CD14-positive monocyte (primary cell): ENCODE measurements at regions not wholly inside any gene's neighbourhood (a gene's known extent, or its start where the extent isn't known, plus 50 kb on each side); places are given as distances from the start of the nearest gene placed in this dataset.

Source experiments
- DNase-seq, 3 donors: peaks; one replicate each; pipeline ENCODE4 v3.0.0-alpha.2; 2011 to 2022
- H2AFZ ChIP-seq: 2 replicates; pipeline ENCODE4 v1.6.0; 2012; ENCODE audit warnings: mild to moderate bottlenecking, low read depth, low read length, inconsistent platforms; ENCODE audit not compliant: insufficient read depth, poor library complexity, severe bottlenecking
- H3K27ac ChIP-seq, 2 donors: 1 replicate in 1 of 2; 2 replicates in 1 of 2; pipeline ENCODE4 v1.5.1; 2012 to 2013; ENCODE audit warnings: low read length in 2 of 2, control low read depth in 1 of 2, inconsistent platforms in 1 of 2, low read depth in 1 of 2, mild to moderate bottlenecking in 1 of 2
- H3K27me3 ChIP-seq, 2 donors: one replicate each; pipeline versions ENCODE4 v1.6.0 to v1.6.1; 2011 to 2013; ENCODE audit warnings: low read length in 2 of 2; ENCODE audit not compliant: control insufficient read depth in 2 of 2, insufficient read depth in 2 of 2
- H3K36me3 ChIP-seq, 2 donors: replicated peaks in 1 of 2; 1 replicate in 1 of 2; 2 replicates in 1 of 2; pipeline versions ENCODE4 v1.5.1 to v1.6.1; 2012 to 2013; ENCODE audit warnings: low read length in 2 of 2, control low read depth in 1 of 2, inconsistent platforms in 1 of 2, mild to moderate bottlenecking in 1 of 2; ENCODE audit not compliant: insufficient read depth in 2 of 2, control insufficient read depth in 1 of 2
- H3K4me1 ChIP-seq, 2 donors: 1 replicate in 1 of 2; 2 replicates in 1 of 2; pipeline versions ENCODE4 v1.5.1 to v1.6.1; 2012 to 2013; ENCODE audit warnings: low read length in 2 of 2, control low read depth in 1 of 2, inconsistent platforms in 1 of 2, mild to moderate bottlenecking in 1 of 2, moderate library complexity in 1 of 2; ENCODE audit not compliant: insufficient read depth in 2 of 2, control insufficient read depth in 1 of 2
- H3K4me2 ChIP-seq: replicated peaks from 2 replicates; pipeline ENCODE3; 2012; ENCODE audit warnings: low read length, moderate library complexity, mild to moderate bottlenecking; ENCODE audit not compliant: poor library complexity, severe bottlenecking; ENCODE audit errors: extremely low read depth
- H3K4me3 ChIP-seq, 3 experiments: fragments of 200-600 bp in 1 of 3; sonication (generic) in 1 of 3; replicated peaks in 1 of 3; 1 replicate in 2 of 3; 2 replicates in 1 of 3; pipeline ENCODE4 v1.5.1; 2011 to 2013; ENCODE audit warnings: low read length in 3 of 3, mild to moderate bottlenecking in 3 of 3, control low read depth in 2 of 3, low read depth in 2 of 3, inconsistent platforms in 1 of 3, moderate library complexity in 1 of 3
- H3K79me2 ChIP-seq: 2 replicates; pipeline ENCODE4 v1.6.0; 2012; ENCODE audit warnings: mild to moderate bottlenecking, control low read depth, inconsistent platforms, low read length, moderate library complexity; ENCODE audit not compliant: insufficient read depth
- H3K9ac ChIP-seq: 2 replicates; pipeline ENCODE4 v1.6.0; 2017; ENCODE audit warnings: low read length, mild to moderate bottlenecking; ENCODE audit not compliant: insufficient read depth, poor library complexity, severe bottlenecking
- H3K9me3 ChIP-seq, 2 donors: replicated peaks in 1 of 2; 1 replicate in 1 of 2; 2 replicates in 1 of 2; pipeline versions ENCODE4 v1.5.1 to v1.6.1; 2012 to 2013; ENCODE audit warnings: low read length in 2 of 2, control low read depth in 1 of 2; ENCODE audit not compliant: control insufficient read depth in 1 of 2, insufficient read depth in 1 of 2
- H4K20me1 ChIP-seq: 2 replicates; pipeline ENCODE4 v1.6.0; 2012; ENCODE audit warnings: mild to moderate bottlenecking, low read length, control low read depth, moderate library complexity; ENCODE audit not compliant: insufficient read depth
- H3K27ac Mint-ChIP-seq, 7 donors: one replicate each; pipeline ENCODE4 v1.8.0; 2020; ENCODE audit warnings: mild to moderate bottlenecking in 7 of 7, mixed read lengths in 7 of 7, moderate library complexity in 6 of 7, inconsistent platforms in 2 of 7
- H3K27me3 Mint-ChIP-seq, 3 donors: one replicate each; pipeline ENCODE4 v1.8.0; 2021 to 2022; ENCODE audit warnings: low read depth in 3 of 3, mild to moderate bottlenecking in 3 of 3, mixed read lengths in 3 of 3, moderate library complexity in 3 of 3, inconsistent platforms in 1 of 3
- H3K36me3 Mint-ChIP-seq, 2 donors: one replicate each; pipeline ENCODE4 v1.8.0; 2020; ENCODE audit warnings: mixed read lengths in 2 of 2, inconsistent platforms in 1 of 2, mild to moderate bottlenecking in 1 of 2
- H3K4me1 Mint-ChIP-seq: one replicate; pipeline ENCODE4 v1.8.0; 2020; ENCODE audit warnings: mild to moderate bottlenecking, mixed read lengths
- H3K4me3 Mint-ChIP-seq, 2 donors: one replicate each; pipeline ENCODE4 v1.8.0; 2020; ENCODE audit warnings: mild to moderate bottlenecking in 2 of 2, mixed read lengths in 2 of 2, moderate library complexity in 1 of 2
- H3K9me3 Mint-ChIP-seq, 7 donors: one replicate each; pipeline ENCODE4 v1.8.0; 2020 to 2022; ENCODE audit warnings: mixed read lengths in 7 of 7, mild to moderate bottlenecking in 6 of 7, moderate library complexity in 6 of 7, inconsistent platforms in 2 of 7
- CTCF ChIP-seq: fragments of 200-600 bp; IDR thresholded peaks from one replicate; pipeline ENCODE4 v1.8.0; 2022; ENCODE audit warnings: antibody characterized with exemption, mild to moderate bottlenecking
- WGBS: methylation state at CpG from one replicate; pipeline ENCODE4 v1.1.5; 2013; ENCODE audit warnings: missing lambda C conversion rate; ENCODE audit not compliant: insufficient coverage; 5-methylcytosine and 5-hydroxymethylcytosine counted together
- intact Hi-C, 2 donors: fragments of 100-400 bp; cut with micrococcal nuclease; formaldehyde crosslinking; loops; one replicate each; pipeline versions ENCODE4 v1.15.0 to v1.15.1; 2023

DNA sequence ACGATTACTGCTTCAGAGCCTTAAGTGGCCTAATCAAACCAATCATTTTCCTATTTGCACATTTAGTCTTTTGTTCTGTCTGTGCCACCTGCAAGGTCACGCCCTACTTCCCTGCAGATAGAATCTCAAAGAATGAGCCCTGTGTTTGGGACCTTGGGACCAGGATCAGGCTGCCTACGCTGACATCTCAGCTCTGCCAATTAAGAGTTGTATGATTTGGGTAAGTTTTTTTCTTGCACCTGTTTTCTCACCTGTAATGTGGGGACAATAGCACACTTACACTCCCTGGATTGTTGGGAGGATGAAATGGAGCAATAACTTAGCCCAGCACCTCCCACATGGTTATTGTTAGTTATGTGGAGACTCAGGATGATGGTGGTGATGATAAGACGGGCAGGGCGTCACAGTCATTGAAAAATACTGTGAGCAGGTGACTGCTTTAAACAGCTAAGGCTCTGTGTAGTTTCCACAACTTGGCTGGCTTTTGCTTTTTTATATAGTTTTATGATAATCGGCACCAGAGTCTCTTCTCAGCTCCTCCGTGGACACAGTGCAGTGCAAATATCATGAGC is 155.0 kb downstream of the ADAMTS15 start:
- intact Hi-C loops, result no loop called here
- WGBS, result 82% methylated on average over 4 of the region's 7 CpGs
- TF ChIP-seq CTCF, result no peak

DNA sequence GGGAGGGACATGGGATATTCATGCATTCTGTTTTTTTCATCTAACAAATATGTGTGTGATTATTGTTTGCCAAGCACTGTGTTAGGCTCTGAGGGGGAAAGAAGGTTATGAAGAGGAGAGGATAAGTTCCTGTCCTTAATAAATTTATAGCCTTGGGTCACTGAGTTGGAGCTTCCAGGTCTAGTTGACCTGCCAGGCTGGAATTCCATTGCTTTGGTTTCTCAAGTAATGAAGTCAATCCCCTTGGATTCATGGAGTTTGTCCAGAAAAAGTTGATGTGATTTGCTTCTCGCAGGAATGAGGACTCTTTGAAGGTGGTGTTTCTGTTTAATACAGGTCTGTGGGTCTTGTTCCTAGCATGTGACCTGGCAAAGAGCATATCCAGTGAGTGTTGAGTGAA is 156.2 kb downstream of the ADAMTS15 start:
- Histone ChIP-seq H3K9ac (no peak overlapping the region), H2AFZ (no peak overlapping the region), H3K4me2 (no peak overlapping the region), H3K79me2 (no peaks in the 10 kb centered on the region), H3K27ac (no peak overlapping the region), H3K4me3 (no peak overlapping the region), H3K36me3 (no peaks in the 10 kb centered on the region), H3K9me3 (peaks cover 0 to 2% of the 10 kb centered on the region in 2 donors), H3K4me1 (peaks cover 0 to 5% of the 10 kb centered on the region in 2 donors), H3K27me3 (no peaks in the 10 kb centered on the region), H4K20me1 (no peaks in the 10 kb centered on the region)
- Mint-ChIP-seq H3K9me3 (peaks cover 0 to 12% (median 5%) of the 10 kb centered on the region in 7 donors), H3K4me1 (peaks cover 9% of the 10 kb centered on the region), H3K27me3 (peaks cover 3 to 6% (median 6%) of the 10 kb centered on the region in 3 donors), H3K27ac (no peak overlapping the region), H3K36me3 (no peaks in the 10 kb centered on the region), H3K4me3 (no peak overlapping the region)
- intact Hi-C loops, result no loop called here
- 73% methylated on average over 1 of the region's 1 CpG for WGBS
- no peak for TF ChIP-seq CTCF
- no peak for DNase-seq

More for the DNA sequence above, 155.0 kb downstream of the ADAMTS15 start:
- H3K9me3 Mint-ChIP-seq, result peaks cover 0 to 14% (median 5%) of the 10 kb centered on the region in 7 donors
- no peak overlapping the region for H3K4me2 ChIP-seq
- H3K9me3 ChIP-seq, result peaks cover 0 to 2% of the 10 kb centered on the region in 2 donors
- no peaks in the 10 kb centered on the region for H3K36me3 ChIP-seq
- no peaks in the 10 kb centered on the region for H3K79me2 ChIP-seq
- H3K27ac ChIP-seq, result no peak overlapping the region
- H3K36me3 Mint-ChIP-seq, result no peaks in the 10 kb centered on the region
- H2AFZ ChIP-seq, result no peak overlapping the region
- H3K4me3 Mint-ChIP-seq, result no peak overlapping the region
- H4K20me1 ChIP-seq, result no peaks in the 10 kb centered on the region
- no peak for DNase-seq
- peaks cover 0 to 5% of the 10 kb centered on the region in 2 donors for H3K4me1 ChIP-seq
- peaks cover 3 to 6% (median 3%) of the 10 kb centered on the region in 3 donors for H3K27me3 Mint-ChIP-seq
- H3K27me3 ChIP-seq, result no peaks in the 10 kb centered on the region
- peaks cover 9% of the 10 kb centered on the region for H3K4me1 Mint-ChIP-seq
- H3K27ac Mint-ChIP-seq, result no peak overlapping the region
- no peak overlapping the region for H3K9ac ChIP-seq
- no peak overlapping the region for H3K4me3 ChIP-seq
